ENCODE measurements at regions not wholly inside any gene's neighbourhood (a gene's known extent, or its start where the extent isn't known, plus 50 kb on each side); places are given as distances from the start of the nearest gene placed in this dataset.
"Not testable (repeated sequence)": the region's sequence is repeated elsewhere in the genome, so short reads cannot be mapped to it uniquely, and the experiment has no call there.

DNA sequence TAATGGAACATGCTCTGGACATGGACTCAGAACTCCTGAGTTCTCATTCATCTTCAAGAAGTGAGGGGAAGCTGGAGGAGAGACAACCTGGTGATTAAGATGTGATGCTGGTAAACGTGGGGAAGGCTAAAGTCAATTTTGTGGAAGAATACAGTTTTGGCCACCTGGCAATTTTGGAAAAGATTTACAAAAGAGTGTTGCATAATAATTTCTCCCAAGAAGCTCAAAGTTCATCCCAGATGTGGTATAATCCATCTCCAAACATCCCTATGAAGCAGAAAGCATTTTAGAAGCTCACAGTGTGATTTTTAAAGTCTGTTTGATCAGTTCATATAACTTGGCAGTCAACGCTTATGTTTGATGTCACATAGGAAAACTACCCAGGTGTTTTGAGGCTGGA is 208.7 kb downstream of the LMX1A start:
- DNase-seq: no peak

DNA sequence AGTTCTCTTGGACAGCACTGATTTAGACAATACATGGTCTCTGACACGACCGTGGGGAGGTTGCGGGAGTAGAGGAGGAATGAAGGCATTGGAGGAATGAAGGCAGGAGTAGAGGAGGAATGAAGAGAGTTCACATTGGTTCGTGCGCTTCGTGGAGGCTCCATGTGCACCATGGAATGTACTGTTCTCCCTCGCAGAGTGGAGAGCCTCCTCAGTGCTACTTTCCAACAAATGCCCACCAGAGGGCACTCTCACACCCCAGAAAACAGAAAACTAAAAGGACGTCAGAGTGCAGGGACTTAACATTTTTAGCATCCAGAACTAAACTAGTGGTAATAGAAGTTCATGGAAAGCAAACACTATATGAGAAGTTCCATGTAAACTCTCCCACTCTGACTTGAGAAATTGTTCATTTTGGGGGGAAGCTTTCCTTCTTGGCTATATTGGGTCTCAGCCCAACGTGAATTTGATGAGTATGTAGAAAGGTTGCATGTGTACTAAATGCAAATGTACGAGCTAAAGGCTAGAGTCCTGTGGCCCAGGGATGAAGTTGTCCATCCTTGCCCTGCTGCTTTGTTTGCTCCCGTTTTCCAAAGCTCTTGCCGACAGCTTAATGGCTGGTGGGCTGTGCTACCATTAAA is 211.6 kb downstream of the LMX1A start:
- DNase-seq: peak in 2 of 6 experiments; percentile 1

DNA sequence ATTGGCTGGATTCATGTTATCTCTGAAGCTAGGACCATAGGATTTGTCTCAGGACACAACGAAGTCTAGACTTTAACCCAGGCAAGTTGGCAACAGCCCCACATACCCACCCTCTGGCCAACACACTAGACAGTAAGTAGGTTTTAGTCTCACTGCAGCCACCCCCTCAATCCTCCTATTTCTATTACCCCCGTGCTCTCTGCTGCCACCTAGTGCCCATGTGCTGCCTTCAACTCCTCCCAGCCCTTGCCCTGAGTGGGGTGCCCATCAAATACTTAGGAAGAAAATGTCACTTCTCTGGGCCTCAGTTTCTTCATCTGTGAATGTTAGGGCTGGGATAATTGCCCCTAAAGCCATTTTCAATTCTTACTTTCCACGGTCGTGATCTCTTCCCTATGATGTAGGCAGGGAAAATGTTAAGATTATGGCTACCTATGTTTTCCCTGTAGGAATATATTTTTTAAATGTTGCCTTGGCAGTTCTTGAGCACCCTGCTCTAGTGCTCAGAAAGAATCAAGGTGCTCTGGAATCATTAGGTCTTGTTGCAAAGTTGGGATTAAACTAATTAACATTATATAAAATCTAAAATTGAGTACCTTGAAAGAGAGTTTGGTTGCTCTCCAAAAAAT is 213.0 kb downstream of the LMX1A start:
- DNase-seq: no peak

DNA sequence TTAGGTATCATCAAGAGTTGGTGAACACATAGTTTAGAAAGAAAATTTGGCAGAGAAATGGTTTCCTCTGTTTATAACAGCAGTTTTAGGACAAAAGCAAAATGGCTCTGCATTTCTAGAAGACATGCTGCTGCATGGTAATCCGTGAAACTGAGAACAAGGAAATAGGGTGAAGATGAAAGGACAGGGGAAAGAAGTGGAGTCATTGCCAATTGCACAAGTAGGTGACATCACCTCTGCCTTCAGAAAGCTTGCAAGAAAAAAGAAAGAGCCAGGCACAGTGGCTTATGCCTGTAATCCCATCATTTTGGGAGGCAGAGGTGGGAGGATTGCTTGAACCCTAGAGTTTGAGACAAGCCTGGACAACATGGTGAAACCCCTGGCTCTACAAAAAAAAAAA is 217.6 kb downstream of the LMX1A start:
- DNase-seq: no peak

DNA sequence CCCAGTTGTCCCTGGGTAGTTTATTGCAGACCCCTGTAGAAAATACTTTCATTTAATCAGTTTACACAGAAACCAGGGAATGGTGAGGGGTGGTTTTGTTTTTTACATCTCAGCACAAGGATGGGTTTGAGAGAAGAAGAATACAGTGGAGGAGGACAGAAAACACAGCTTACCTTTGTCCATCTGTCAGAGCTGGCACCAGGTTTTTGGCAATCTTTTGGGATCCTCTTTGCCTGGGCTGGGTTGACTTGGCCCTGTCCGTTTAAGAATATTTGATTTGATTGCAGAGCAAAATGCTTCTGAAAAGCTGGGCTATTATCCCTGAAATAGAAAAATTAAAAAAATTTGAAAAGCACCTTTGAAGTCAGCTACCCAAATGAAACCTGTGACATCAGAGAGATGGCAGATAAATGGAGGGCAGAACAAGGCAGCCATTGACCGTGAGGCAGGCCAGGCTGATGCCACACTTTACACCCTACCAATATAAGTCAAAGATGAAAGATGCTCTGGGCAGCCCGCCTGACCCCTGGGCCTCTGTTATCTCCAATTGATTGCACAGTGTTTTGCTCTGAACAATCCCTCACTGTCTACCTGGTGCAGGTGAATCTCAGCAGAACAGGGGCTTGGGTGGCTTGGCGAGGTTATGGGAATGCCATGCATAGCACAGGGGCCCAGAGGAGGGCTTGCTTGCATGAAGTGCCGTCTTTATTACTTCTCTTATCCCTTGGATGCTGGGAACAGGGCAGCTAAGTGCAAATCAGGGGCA is 218.8 kb downstream of the LMX1A start:
- DNase-seq: no peak

DNA sequence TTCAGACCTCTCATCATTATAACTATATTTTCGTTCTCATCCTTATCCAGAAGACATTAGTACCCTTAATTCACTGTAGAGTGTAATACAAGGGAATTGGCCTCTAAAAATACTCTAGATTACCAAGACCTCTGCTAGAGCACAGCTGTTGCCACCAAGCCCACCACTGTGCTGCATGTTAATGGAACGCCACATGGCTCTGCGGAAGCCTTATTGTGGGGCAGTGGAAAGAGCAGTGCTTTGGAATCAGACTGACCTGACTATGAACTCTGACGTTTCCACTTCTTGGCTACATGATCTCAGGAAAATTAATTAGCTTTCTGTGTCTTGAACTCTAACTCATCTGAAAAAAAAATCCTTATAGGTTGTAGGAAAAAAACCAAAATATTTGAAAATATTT is 222.1 kb downstream of the LMX1A start:
- DNase-seq: no peak

DNA sequence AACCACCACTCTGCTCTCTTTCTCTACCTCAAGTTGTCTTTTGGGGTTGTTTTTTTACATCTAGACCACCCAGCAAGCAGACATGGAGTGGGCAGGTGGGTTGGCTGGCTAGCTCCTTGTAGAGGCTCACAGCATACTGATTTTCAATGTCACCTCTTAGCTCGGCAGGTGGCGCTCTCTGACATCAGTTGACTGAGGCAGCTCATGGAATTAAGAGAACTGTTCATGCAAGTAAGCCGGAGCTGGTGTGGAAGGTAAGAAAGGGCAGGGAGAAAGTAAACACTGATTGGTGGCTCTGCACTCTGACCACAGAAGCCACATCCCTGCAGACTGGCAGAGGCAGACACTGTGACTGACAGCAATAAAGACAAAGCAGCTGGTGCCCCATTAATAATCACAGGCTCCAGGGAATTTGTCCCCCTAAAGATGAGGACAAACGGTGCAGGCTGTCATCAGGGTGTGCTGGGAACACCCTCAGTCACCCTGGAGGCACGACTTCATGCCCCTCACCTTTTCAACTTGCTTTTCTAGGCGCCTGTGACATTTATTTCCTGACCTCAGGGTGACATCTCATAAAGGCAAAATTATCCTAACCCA is 226.8 kb downstream of the LMX1A start:
- DNase-seq: no peak

DNA sequence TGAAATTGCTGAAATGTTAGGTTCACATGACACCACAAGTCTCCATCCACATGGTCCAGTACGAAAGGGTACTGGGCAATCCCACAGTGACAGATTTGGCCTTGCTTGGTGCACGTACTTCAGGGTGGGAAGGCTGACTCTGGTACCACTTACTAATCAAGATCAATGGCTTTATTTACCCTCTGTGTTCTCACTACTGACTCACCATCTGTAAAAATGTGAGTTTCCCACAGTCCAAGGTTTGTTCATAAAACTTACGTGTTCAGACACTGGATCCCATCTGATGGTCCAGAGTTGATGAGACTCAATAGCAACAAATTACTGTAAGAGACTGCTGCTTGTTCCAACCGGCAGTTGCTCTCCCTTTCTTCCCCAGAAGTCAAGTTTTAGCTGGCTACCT is 231.7 kb downstream of the LMX1A start:
- DNase-seq: no peak

DNA sequence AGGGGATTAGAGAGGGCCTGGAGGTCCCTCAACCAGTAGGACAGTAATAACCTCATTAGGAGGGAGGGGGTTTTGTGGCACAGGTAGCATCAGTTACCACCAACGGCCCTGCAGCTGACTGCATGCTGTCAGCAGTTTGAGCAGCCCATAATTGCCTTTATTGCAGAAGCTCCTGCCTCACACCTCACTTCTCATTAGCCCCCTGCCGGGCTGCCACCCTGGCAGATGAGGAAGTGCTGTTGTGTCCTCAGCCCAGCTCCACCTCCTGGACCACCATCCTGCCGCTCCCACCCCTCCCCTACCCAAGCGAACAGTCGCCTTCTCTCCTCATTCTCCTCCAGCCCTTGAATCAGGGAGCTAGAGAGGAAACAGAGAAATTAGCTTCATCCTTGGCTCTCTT is 237.4 kb downstream of the LMX1A start:
- DNase-seq: no peak

DNA sequence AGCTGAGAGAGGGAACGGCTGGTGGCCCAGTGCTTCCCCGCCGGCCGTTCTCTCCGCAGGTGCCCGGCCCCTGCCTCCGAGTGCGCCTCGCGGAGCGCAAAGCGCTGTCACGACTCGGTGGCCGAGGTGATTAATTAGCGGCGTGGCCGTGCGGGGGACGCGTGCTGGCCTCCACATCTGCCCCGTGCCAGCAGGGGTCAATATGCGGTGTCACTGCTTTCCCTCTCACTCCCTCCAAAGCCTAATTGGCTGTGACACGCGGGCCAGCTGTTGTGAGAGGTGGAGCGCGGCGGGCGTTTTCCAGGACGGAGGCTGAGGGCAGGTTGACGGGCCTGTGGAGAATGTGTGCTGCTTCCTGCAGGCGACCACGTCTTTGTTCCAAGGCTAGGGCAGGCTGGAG is 239.0 kb downstream of the LMX1A start:
- DNase-seq: no peak

DNA sequence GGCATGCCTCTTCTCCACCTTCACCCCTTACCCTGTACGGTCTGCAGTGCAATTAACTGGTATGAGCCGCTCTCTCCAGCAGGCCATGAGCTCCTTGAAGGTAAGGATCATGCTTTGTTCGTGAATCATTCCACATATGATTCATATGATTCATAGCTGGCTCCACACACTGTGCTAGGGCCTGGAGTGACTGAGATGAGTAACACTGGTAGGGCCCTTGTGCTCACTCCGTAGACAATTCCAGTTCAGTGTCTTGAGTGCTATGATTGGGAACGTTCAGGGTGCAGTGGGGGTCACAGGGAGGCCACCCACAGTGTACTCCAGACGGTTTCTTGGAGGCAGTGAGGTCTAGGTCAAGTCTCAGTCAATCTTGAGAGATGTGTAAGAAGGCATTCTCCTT is 239.8 kb downstream of the LMX1A start:
- DNase-seq: no peak

DNA sequence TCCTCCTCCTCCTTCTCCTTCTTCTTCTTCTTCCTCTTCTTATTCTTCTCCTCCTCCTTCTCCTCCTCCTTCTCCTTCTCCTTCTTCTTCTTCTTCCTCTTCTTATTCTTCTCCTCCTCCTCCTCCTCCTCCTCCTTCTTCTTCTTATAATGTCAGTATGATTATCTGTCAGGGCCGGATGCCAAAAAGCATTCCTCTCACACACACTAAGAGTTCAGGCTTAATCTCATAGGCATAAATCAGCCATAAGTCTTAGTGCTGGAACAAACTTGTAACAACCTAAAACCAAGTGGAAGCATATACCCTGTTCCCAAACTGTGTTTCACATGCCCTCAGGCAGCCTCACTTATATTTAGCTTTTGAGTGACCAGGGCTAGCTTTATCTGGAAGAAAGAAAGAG is 240.3 kb downstream of the LMX1A start:
- no peak for DNase-seq

DNA sequence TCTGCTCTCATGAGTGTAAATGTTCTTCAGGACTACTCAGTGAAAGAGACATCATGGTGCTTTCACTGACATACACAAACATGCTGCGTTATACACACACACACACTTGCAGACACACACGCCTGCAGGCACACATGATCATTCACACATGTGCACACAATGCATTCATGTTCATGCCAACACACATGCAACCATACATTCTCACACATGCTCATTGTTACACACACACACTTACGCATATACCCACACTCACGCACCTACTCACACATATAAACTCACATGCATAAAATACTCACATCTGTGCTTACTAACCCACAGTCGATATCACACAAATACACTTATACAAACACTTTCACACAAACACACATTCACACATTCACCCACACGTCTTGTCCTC is 241.6 kb downstream of the LMX1A start:
- no peak for DNase-seq

DNA sequence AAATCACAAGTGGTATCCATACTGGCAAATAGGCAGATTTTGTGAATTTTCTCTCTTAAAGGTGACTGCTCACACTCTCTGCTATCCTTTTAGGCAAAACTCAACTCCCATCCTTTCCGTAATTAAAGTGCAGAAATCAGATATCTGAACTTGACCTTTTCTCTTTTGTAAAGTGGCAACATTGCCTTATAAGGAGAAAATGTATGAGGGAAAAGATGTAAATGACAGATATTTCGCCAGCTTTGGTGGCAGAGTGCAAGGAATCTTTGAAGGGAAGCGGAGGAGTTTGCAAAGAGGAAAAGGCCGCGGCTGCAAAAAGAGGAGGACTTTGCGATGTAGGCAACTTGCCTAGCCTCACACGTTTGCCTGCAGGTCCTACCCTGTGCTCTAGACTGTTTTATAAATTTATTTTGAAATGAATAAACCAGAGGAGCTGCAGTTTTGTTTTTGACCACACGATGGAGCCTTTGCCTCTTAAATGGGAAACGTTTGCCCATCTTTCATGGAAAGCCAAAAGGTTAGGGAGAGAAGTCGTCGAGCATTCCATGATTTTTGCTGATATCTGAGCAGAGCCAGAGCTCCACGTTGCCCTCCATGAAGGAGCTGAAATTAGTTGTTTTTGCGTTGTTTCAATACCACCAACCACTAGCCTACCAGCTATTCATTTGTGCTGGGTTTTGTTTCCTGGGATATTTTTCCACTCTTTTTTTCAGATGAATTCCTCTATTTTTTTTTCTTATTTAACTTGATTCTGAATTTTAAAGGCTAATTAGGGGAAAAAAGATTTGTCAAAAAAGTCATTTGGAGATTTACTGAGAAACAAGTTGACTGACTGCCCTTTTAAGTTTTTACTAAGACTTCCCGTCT is 242.3 kb downstream of the LMX1A start:
- no peak for DNase-seq

DNA sequence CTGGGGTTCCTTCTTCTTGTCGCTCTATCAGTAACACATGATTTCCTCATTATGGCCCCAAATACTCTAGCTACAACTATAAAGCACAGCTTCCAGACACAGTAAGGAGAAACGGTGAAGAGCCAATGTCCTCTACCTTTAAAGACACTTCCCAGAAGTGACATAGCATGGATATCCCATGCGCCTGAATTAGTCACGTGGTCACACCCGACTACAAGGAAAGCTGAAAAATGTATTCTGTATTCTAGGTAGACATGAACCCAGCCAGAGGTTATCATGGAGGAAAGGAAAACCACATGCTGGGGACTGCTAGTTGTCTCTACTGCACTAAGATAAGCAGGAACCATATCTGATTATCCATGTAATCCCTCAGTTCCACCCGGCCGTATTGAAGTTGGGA is 244.3 kb downstream of the LMX1A start:
- no peak for DNase-seq

DNA sequence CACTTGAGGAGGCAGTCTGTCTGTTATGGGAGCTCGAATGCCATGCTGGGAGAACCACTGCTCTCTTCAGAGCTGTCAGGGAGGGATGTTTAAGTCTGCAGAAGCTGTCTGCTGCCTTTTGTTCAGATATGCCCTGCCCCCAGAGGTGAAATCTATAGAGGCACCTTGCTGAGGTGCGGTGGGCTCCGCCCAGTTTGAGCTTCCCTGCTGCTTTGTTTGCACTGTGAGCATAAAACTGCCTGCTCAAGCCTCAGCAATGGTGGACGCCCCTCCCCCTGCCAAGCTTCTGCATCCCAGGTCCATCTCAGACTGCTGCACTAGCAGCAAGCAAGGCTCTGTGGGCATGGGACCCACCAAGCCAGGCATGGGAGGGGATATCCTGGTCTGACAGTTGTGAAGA is 247.5 kb downstream of the LMX1A start:
- no peak for DNase-seq

DNA sequence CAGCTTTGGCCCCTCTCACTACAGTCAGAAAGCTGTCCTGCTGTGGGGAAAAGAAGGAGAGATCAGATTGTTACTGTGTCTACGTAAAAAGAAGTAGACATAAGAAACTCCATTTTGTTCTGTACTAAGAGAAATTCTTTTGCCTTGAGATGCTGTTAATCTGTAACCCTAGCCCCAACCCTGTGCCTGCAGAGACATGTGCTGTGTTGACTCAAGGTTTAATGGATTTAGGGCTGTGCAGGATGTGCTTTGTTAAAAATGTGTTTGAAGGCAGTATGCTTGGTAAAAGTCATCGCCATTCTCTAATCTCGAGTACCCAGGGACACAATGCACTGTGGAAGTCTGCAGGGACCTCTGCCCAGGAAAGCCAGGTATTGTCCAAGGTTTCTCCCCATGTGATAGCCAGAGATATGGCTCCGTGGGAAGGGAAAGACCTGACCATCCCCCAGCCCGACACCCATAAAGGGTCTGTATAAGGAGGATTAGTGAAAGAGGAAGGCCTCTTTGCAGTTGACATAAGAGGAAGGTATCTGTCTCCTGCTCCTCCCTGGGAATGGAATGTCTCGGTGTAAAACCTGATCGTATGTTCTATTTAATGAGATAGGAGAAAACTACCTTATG is 263.9 kb downstream of the LMX1A start:
- DNase-seq: not testable (repeated sequence)

DNA sequence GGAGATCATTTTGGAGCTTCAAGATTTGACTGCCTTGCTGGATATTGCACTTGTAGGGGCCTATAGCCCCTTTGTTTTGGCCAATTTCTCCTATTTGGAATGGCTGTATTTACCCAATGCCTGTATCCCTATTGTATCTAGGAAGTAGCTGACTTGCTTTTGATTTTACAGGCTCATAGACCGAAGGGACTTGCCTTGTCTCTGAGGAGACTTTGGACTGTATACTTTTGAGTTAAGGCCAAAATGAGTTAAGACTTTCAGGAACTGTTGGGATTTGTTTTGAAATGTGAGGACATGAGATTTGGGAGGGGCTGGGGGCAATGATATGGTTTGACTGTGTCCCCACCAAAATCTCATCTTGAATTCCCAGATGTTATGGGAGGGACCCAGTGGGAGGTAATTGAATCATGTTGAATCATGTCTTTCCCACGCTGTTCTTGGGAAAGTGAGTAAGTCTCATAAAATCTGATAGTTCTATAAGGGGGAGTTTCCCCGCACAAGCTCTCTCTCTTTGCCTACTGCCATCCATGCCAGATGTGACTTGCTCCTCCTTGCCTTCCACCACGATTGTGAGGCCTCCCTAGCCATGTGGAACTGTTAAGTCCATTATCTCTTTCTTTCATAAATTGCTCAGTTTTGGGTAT is 276.1 kb downstream of the LMX1A start:
- no peak for DNase-seq

DNA sequence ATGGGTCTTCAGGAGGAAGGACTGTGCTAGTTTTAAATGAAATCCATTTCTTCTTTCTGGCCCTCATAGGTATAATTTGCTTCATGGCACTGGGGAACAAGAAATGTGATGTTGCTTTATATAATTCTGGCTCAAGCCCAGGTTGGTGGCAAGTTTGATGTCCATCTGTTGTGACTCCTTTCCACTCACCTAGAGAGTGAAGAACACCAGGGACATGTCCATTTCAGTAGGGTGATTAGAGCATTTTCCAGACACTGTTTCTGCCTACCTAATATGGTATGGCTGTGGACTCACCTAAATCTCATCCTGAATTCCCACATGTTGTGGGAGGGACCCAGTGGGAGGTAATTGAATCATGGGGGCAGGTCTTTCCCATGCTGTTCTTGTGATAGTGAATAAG is 278.1 kb downstream of the LMX1A start:
- no peak for DNase-seq

DNA sequence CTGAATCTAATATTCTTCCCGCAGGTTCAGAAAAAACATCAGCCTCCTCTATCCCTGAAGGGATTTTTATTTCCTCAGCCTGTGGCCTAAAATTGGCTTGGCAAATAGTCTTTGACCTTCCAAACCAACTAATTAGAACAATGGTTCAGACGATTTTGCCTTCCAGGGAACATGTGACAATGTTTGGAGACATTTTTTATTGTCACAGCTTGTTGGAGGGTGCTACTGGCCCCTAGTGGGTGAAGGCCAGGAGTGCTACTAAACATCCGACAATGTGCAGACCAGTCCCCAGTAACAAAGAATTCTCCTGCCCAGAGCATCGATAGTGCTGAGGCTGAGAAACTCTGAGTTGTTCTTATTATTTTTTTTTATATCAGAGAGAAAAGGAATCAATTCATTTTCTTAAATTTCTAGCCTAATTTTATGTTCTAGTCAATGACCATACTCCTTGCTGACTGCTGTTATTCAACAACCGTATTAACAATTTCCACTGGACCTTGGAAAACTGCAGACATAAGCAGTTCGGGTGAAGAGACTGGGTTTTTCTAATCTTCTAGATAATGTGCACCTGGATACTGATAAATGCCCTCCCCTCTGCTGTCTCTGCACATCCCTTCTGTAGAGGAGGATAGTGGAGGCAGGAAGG is 280.7 kb downstream of the LMX1A start:
- DNase-seq: no peak
